ENCODE measurements at regions not wholly inside any gene's neighbourhood (a gene's known extent, or its start where the extent isn't known, plus 50 kb on each side); places are given as distances from the start of the nearest gene placed in this dataset.

DNA sequence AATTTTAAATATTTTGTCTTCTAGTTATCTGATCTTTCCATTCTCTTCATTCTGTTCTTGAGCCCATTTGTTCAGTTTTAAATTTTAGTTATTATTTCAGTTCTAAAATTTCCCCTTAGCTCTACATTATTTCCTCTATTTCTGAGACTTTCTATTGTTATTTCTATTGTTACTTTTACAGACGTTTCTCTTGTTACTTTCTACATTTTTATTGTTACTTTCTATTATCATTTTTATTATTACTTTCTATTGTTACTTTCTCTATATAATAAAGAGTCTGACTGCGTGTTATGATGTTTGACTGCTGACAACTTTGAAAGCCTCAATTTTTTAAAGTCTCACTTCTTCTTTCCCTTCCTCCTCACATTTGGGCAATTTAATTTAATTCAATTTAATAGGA is 915.7 kb upstream of the PCDH20 start:
- BruUV-seq (replicated peaks): no TSS peak
- no peak overlapping the region for H2AFZ ChIP-seq (ENCODE audit: low read depth, low read length, poor library complexity, severe bottlenecking)
- no peaks in the 10 kb centered on the region for H3K9me3 ChIP-seq (ENCODE audit: control insufficient read depth in 1 of 2, insufficient read depth in 1 of 2, low read depth in 1 of 2, low read length in 2 of 2)
- intact Hi-C loops (cut with micrococcal nuclease): no loop called here
- no peaks in the 10 kb centered on the region for H3K27me3 ChIP-seq (ENCODE audit: insufficient read depth, low read length)
- TF ChIP-seq SRF (IDR thresholded peaks at IDR 0.05; ENCODE audit: low read depth) (no peak), YY1 (IDR thresholded peaks at IDR 0.05; ENCODE audit: extremely low read depth, insufficient replicate concordance, low read depth, low read length) (no peak), SIN3A (IDR thresholded peaks at IDR 0.05; ENCODE audit: low read depth) (no peak), EZH2phosphoT487 (IDR thresholded peaks at IDR 0.05; ENCODE audit: borderline replicate concordance) (no peak), JUND (IDR thresholded peaks at IDR 0.05) (no peak), ELF1 (IDR thresholded peaks at IDR 0.05; ENCODE audit: borderline replicate concordance, low read depth) (no peak), POLR2AphosphoS5 (IDR thresholded peaks at IDR 0.05; ENCODE audit: low read depth, low read length) (no peak), ZFX (IDR thresholded peaks at IDR 0.05) (no peak), MAX (IDR thresholded peaks at IDR 0.05) (no peak)
- TF ChIP-seq, protein P1, sequence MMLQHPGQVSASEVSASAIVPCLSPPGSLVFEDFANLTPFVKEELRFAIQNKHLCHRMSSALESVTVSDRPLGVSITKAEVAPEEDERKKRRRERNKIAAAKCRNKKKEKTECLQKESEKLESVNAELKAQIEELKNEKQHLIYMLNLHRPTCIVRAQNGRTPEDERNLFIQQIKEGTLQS (IDR thresholded peaks at IDR 0.05): no peak
- TF ChIP-seq, protein P2, sequence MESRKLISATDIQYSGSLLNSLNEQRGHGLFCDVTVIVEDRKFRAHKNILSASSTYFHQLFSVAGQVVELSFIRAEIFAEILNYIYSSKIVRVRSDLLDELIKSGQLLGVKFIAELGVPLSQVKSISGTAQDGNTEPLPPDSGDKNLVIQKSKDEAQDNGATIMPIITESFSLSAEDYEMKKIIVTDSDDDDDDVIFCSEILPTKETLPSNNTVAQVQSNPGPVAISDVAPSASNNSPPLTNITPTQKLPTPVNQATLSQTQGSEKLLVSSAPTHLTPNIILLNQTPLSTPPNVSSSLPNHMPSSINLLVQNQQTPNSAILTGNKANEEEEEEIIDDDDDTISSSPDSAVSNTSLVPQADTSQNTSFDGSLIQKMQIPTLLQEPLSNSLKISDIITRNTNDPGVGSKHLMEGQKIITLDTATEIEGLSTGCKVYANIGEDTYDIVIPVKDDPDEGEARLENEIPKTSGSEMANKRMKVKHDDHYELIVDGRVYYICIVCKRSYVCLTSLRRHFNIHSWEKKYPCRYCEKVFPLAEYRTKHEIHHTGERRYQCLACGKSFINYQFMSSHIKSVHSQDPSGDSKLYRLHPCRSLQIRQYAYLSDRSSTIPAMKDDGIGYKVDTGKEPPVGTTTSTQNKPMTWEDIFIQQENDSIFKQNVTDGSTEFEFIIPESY (IDR thresholded peaks at IDR 0.05; ENCODE audit: extremely low read depth, insufficient replicate concordance, low read length): no peak
- no peaks in the 10 kb centered on the region for H4K20me1 ChIP-seq (ENCODE audit: insufficient read depth)
- no peaks in the 10 kb centered on the region for H3K79me2 ChIP-seq (ENCODE audit: insufficient read depth, low read length)
- no peaks in the 10 kb centered on the region for H3K9me2 ChIP-seq (ENCODE audit: insufficient read depth)
- ChIA-PET RAD21 (ENCODE audit: low non-redundant PET in 1 of 2, low total read pairs in 2 of 2, uncharacterized antibody in 2 of 2, unreplicated experiment in 2 of 2) (no interaction called here), CTCF (no interaction called here), POLR2A (no interaction called here)
- no peak overlapping the region for H3K4me2 ChIP-seq (ENCODE audit: low read length)
- ATAC-seq (no peak), DNase-seq (ENCODE audit: low read depth, low spot score) (no peak)
- no peaks in the 10 kb centered on the region for H3K4me1 ChIP-seq (ENCODE audit: control insufficient read depth in 1 of 2, insufficient read depth in 2 of 2, low read length in 2 of 2)
- H3K36me3 ChIP-seq (ENCODE audit: control insufficient read depth in 1 of 2, insufficient read depth in 2 of 2, low read length in 2 of 2): no peaks in the 10 kb centered on the region
- H3K4me3 ChIP-seq (replicated peaks in 1 of 2; ENCODE audit: low read depth in 1 of 2, low read length in 2 of 2): no peak overlapping the region
- H3K27ac ChIP-seq (ENCODE audit: low read depth, low read length): no peak overlapping the region
- no peak overlapping the region for H3K9ac ChIP-seq (ENCODE audit: low read length)

All from HCT116 (cell line).